ENCODE measurements at regions not wholly inside any gene's neighbourhood (a gene's known extent, or its start where the extent isn't known, plus 50 kb on each side); places are given as distances from the start of the nearest gene placed in this dataset.

DNA sequence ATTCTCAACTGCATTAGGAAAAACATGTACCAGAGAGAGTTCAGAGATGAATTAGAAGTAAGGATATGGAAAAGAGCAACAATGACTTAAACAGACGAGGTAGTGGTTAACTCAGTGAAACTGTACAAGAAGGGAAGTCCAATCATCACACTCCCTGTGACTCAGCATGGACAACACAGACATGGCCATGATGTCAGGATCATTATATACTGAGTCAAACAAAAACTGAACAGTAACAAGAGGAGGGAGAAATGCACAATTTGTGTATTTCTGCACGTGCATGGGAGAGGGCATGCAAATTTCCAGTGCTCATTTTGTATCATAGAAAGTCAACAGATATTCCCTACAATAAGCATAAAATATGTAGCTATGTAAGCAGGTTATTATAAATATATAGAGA, 1037.8 kb downstream of the BCL11B start:
- TF ChIP-seq POLR2A (IDR thresholded peaks at IDR 0.05; ENCODE audit: low read depth) (no peak), EP300 (IDR thresholded peaks at IDR 0.05) (no peak), POLR2AphosphoS5 (IDR thresholded peaks at IDR 0.05) (no peak)
- TF ChIP-seq, protein P1, sequence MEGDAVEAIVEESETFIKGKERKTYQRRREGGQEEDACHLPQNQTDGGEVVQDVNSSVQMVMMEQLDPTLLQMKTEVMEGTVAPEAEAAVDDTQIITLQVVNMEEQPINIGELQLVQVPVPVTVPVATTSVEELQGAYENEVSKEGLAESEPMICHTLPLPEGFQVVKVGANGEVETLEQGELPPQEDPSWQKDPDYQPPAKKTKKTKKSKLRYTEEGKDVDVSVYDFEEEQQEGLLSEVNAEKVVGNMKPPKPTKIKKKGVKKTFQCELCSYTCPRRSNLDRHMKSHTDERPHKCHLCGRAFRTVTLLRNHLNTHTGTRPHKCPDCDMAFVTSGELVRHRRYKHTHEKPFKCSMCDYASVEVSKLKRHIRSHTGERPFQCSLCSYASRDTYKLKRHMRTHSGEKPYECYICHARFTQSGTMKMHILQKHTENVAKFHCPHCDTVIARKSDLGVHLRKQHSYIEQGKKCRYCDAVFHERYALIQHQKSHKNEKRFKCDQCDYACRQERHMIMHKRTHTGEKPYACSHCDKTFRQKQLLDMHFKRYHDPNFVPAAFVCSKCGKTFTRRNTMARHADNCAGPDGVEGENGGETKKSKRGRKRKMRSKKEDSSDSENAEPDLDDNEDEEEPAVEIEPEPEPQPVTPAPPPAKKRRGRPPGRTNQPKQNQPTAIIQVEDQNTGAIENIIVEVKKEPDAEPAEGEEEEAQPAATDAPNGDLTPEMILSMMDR (IDR thresholded peaks at IDR 0.05): no peak
- Histone ChIP-seq H3K27me3 (peaks cover 0 to 18% (median 0%) of the 10 kb centered on the region in 4 donors), H3K4me1 (no peaks in the 10 kb centered on the region), H3K36me3 (no peaks in the 10 kb centered on the region), H3K4me3 (no peak overlapping the region), H3K9me3 (no peaks in the 10 kb centered on the region), H3K27ac (replicated peaks in 1 of 4) (no peak overlapping the region)
- DNase-seq (ENCODE audit: extremely low spot score): peak; percentile 50
- WGBS: 54% methylated on average over 2 of the region's 2 CpGs
- intact Hi-C loops (cut with DNase I): no loop called here

DNA sequence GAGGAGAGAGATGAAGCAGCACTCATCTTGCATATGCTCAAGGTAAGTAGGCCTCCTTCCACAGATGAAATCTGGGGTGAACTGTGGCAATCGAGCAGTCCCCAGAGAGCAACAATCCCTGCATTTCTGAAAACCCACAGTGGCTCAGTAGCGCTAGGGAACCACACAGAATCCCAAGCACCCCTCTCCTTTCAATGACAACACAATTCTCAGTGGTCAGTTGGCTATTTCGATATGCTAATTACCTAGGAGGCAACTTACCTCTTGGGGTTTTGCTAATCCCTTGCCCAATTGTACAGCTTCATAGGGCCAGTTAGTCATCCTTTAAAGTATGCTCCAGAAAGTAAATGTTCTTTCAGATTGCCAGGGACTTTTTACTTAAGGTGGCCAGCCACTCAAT, 1035.7 kb downstream of the BCL11B start:
- intact Hi-C loops (cut with DNase I): no loop called here
- H3K9me3 ChIP-seq: no peaks in the 10 kb centered on the region
- 64% methylated on average over 2 of the region's 3 CpGs for WGBS
- no peaks in the 10 kb centered on the region for H3K4me1 ChIP-seq
- no peaks in the 10 kb centered on the region for H3K36me3 ChIP-seq
- DNase-seq (ENCODE audit: extremely low spot score): peak; percentile 29
- TF ChIP-seq POLR2AphosphoS5 (IDR thresholded peaks at IDR 0.05) (no peak), EP300 (IDR thresholded peaks at IDR 0.05) (no peak), POLR2A (IDR thresholded peaks at IDR 0.05; ENCODE audit: low read depth) (no peak)
- TF ChIP-seq, protein P1 (IDR thresholded peaks at IDR 0.05): no peak
- no peak overlapping the region for H3K27ac ChIP-seq (replicated peaks in 1 of 4)
- peaks cover 0 to 8% (median 0%) of the 10 kb centered on the region in 4 donors for H3K27me3 ChIP-seq
- H3K4me3 ChIP-seq: no peak overlapping the region

DNA sequence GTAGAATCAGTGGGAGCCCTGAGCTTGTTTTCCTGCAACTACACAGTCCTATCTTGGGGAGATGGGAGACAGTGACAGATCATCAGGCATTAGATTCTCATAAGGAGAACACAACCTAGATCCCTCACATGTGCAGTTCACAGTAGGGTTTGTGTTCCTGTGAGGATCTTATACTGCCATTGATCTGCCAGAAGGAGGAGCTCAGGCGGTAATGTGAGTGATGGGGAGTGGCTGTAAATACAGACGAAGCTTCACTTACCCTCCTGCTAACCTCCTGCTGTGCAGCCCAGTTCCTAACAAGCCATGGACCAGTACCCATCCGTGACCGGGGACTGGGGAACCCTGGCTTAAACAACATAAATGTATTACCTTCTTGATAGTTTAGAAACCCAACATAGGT, 1034.1 kb downstream of the BCL11B start:
- Histone ChIP-seq H3K27me3 (peaks cover 0 to 7% (median 0%) of the 10 kb centered on the region in 4 donors), H3K4me3 (no peak overlapping the region), H3K4me1 (no peaks in the 10 kb centered on the region), H3K36me3 (no peaks in the 10 kb centered on the region), H3K27ac (replicated peaks in 1 of 4) (no peak overlapping the region), H3K9me3 (no peaks in the 10 kb centered on the region)
- 80% methylated on average over 4 of the region's 4 CpGs for WGBS
- TF ChIP-seq, protein P1 (IDR thresholded peaks at IDR 0.05): no peak
- intact Hi-C loops (cut with DNase I): no loop called here
- DNase-seq (ENCODE audit: extremely low spot score): no peak

DNA sequence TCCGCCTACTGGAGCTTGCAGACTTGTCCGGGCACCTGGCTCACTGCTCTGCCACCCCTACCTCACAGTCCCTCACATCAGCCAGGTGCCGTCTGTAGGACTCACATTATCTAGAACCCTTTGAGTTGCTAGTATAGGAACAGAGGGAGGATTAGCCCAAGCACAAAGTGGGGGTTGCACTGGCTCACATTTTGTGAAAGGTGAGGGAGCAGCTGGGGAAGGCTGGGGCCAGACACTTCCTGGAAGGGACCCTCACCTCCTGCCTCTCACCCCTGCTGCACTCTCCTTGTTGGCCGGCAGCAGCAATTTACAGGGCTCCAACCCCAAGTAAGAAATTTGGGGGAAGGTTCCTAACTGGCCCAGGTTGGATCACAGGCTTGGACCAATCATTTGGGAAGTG, 1031.6 kb downstream of the BCL11B start:
- TF ChIP-seq POLR2A (IDR thresholded peaks at IDR 0.05; ENCODE audit: low read depth) (no peak), POLR2AphosphoS5 (IDR thresholded peaks at IDR 0.05) (no peak), EP300 (IDR thresholded peaks at IDR 0.05) (no peak)
- TF ChIP-seq, protein P1 (IDR thresholded peaks at IDR 0.05): no peak
- Histone ChIP-seq H3K4me3 (no peak overlapping the region), H3K27me3 (peaks cover 0 to 7% (median 0%) of the 10 kb centered on the region in 4 donors), H3K9me3 (no peaks in the 10 kb centered on the region), H3K27ac (replicated peaks in 1 of 4) (no peak overlapping the region), H3K36me3 (no peaks in the 10 kb centered on the region), H3K4me1 (no peaks in the 10 kb centered on the region)
- intact Hi-C loops (cut with DNase I): no loop called here
- 93% methylated on average over 3 of the region's 4 CpGs for WGBS
- DNase-seq (ENCODE audit: extremely low spot score): no peak

DNA sequence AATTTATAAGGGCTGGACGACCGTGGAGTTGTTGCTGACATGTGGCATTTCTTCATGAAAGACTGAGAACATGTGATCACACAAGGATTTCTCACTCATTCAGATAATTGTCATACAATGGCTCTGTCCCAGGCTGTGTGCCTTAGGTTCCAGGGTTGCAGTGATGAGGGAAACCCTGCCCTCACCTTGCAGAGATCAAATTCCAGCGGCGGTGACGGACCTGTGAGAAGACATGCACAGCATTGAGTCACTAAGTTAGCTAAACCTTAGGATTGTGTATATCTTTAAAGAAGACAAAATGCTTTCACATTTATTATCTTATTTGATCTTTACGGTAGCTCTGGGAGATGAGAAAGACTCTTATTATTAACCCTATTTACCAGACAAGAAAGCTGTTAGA, 1029.1 kb downstream of the BCL11B start:
- TF ChIP-seq POLR2A (IDR thresholded peaks at IDR 0.05; ENCODE audit: low read depth): no peak
- TF ChIP-seq, protein P1 (IDR thresholded peaks at IDR 0.05): no peak
- no peak for TF ChIP-seq EP300 (IDR thresholded peaks at IDR 0.05)
- TF ChIP-seq POLR2AphosphoS5 (IDR thresholded peaks at IDR 0.05): no peak
- WGBS: 64% methylated on average over 6 of the region's 6 CpGs
- intact Hi-C loops (cut with DNase I): no loop called here
- Histone ChIP-seq H3K36me3 (no peaks in the 10 kb centered on the region), H3K9me3 (no peaks in the 10 kb centered on the region), H3K27ac (replicated peaks in 1 of 4) (no peak overlapping the region), H3K4me1 (no peaks in the 10 kb centered on the region), H3K4me3 (no peak overlapping the region), H3K27me3 (no peaks in the 10 kb centered on the region)
- no peak for DNase-seq (ENCODE audit: extremely low spot score)
